ENCODE measurements at regions not wholly inside any gene's neighbourhood (a gene's known extent, or its start where the extent isn't known, plus 50 kb on each side); places are given as distances from the start of the nearest gene placed in this dataset.

DNA sequence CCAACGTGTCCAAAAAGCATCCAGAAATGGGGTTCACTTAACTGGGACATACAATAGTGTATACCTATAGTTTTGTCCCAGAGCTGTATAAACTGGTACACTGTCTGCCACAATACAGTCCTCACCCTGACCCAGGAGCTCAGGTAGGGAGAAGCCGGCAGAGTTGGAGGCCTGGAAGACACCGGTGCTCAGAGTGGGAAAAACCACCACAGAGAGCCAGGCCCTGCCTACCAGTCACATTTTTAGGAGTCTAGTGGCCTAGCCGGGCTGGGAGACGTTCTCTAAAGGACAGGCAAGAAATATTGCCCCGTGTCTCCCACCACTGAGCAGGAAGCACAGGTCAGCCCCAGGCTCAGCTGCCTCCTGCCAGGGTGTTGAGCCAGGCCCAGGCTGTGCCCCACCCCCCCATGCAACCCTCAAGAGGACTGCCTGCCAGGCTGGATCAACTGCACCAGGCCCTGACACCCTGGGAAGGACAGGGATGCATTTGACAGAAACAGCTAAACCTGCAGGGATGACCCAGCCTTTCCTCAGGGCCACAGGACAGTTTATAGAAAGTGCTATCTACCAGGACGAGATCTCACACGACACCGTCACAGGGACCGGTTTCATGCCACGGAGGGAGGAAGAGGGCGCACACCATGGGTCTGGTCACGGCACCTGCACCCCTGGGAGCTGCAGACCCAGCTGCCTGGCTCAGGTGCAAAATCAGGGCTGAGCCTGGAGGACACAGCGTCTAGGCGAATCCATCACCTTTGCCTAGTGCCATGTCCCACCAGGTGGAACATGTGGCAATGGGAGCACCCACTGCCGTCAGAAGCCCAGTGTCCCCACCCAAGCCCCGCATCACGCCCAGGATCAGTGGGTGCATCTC lies 89.9 kb downstream of the TMEM18 start:
- TF ChIP-seq, protein P1, sequence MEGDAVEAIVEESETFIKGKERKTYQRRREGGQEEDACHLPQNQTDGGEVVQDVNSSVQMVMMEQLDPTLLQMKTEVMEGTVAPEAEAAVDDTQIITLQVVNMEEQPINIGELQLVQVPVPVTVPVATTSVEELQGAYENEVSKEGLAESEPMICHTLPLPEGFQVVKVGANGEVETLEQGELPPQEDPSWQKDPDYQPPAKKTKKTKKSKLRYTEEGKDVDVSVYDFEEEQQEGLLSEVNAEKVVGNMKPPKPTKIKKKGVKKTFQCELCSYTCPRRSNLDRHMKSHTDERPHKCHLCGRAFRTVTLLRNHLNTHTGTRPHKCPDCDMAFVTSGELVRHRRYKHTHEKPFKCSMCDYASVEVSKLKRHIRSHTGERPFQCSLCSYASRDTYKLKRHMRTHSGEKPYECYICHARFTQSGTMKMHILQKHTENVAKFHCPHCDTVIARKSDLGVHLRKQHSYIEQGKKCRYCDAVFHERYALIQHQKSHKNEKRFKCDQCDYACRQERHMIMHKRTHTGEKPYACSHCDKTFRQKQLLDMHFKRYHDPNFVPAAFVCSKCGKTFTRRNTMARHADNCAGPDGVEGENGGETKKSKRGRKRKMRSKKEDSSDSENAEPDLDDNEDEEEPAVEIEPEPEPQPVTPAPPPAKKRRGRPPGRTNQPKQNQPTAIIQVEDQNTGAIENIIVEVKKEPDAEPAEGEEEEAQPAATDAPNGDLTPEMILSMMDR (IDR thresholded peaks at IDR 0.05; ENCODE audit: insufficient read depth, low read depth, low read length), result no peak
- no peak for TF ChIP-seq EZH2 (IDR thresholded peaks at IDR 0.05; ENCODE audit: insufficient read depth, low read length)

Measured in astrocyte (in vitro differentiated cells and primary cell).